K562 (cell line): ENCODE measurements at regions not wholly inside any gene's neighbourhood (a gene's known extent, or its start where the extent isn't known, plus 50 kb on each side); places are given as distances from the start of the nearest gene placed in this dataset.

Source experiments
- ATAC-seq: fragments of 200-7000 bp; cut with Tn5 transposase; 3 replicates; pipeline ENCODE4 v1.9.1; 2020; ENCODE audit warnings: moderate library complexity
- BruUV-seq: library from RNA; stranded (reverse); fragments of 400-500 nt; replicated peaks from 2 replicates; lab custom pipeline; 2021; lab: Mats Ljungman, UMichigan
- CTCF ChIA-PET: fragments of 300-600 bp; formaldehyde crosslinking; extraction: SDS; loops from one replicate; lab custom pipeline; 2021; ENCODE audit warnings: low intra/inter-chr PET ratio; lab: Yijun Ruan, JAX
- POLR2A ChIA-PET: fragments of 300-600, 350-650 bp; sonication (Branson Sonifier 250); formaldehyde crosslinking; extraction: SDS; loops from one replicate; lab custom pipeline; 2021; ENCODE audit warnings: antibody characterized with exemption, inconsistent platforms; lab: Yijun Ruan, JAX
- DNase-seq, 4 experiments: peaks; one replicate each; pipeline versions ENCODE4 v3.0.0 to v3.0.0-alpha.2; 2011 to 2018; ENCODE audit warnings: low spot score in 3 of 4, mixed read lengths in 3 of 4; ENCODE audit errors: extremely low read depth in 1 of 4
- FAIRE-seq: peaks from 2 replicates; lab custom pipeline; 2011; peaks lifted over from hg19 to GRCh38; lab: Jason Lieb, UNC
- H2AFZ ChIP-seq: 2 replicates; pipeline ENCODE4 v1.6.0; 2011; ENCODE audit warnings: low read depth, low read length, control low read depth, inconsistent platforms
- H3K27ac ChIP-seq: fragments of 200-600 bp; 3 replicates; pipeline ENCODE4 v1.8.0; 2011; ENCODE audit warnings: low read depth, mild to moderate bottlenecking, control low read depth, inconsistent platforms, low read length, moderate library complexity, mixed read lengths; ENCODE audit errors: extremely low read depth
- H3K27me3 ChIP-seq, 2 experiments: fragments of 300-600 bp in 1 of 2; 2 replicates in 1 of 2; 3 replicates in 1 of 2; pipeline versions ENCODE4 v1.6.0 to v1.8.0; 2011; ENCODE audit warnings: inconsistent platforms in 2 of 2, low read length in 2 of 2, mild to moderate bottlenecking in 1 of 2, mixed read lengths in 1 of 2, moderate library complexity in 1 of 2; ENCODE audit not compliant: control insufficient read depth in 2 of 2, insufficient read depth in 2 of 2
- H3K36me3 ChIP-seq: fragments of 300-600 bp; 3 replicates; pipeline ENCODE4 v1.8.0; 2011; ENCODE audit warnings: mild to moderate bottlenecking, low read length, inconsistent platforms; ENCODE audit not compliant: control insufficient read depth, insufficient read depth
- H3K4me1 ChIP-seq, 2 experiments: fragments of 200-600 bp in 1 of 2; replicated peaks in 1 of 2; 2 replicates in 1 of 2; 3 replicates in 1 of 2; pipeline versions ENCODE4 v1.5.1 to v1.8.0; 2011; ENCODE audit warnings: inconsistent platforms in 2 of 2, low read length in 2 of 2, mild to moderate bottlenecking in 1 of 2, mixed read lengths in 1 of 2, moderate library complexity in 1 of 2; ENCODE audit not compliant: control insufficient read depth in 2 of 2, insufficient read depth in 2 of 2
- H3K4me2 ChIP-seq: 2 replicates; pipeline ENCODE4 v1.6.1; 2011; ENCODE audit warnings: low read length, control low read depth, inconsistent platforms, mixed read lengths; ENCODE audit not compliant: insufficient read depth
- H3K4me3 ChIP-seq: fragments of 200-600 bp; sonication (generic), shearing (Covaris generic); 2 replicates; pipeline ENCODE4 v1.5.1; 2016; ENCODE audit warnings: control low read depth, inconsistent platforms
- H3K79me2 ChIP-seq: fragments of 200-600 bp; 3 replicates; pipeline ENCODE4 v1.8.0; 2011; ENCODE audit warnings: low read length, inconsistent platforms; ENCODE audit not compliant: control insufficient read depth, insufficient read depth
- H3K9ac ChIP-seq, 2 experiments: 2 replicates each; pipeline versions ENCODE4 v1.6.0 to v1.6.1; 2011; ENCODE audit warnings: low read depth in 2 of 2, low read length in 2 of 2, control low read depth in 1 of 2, inconsistent platforms in 1 of 2, mild to moderate bottlenecking in 1 of 2, mixed read lengths in 1 of 2; ENCODE audit not compliant: insufficient read depth in 1 of 2
- H3K9me1 ChIP-seq: one replicate; pipeline ENCODE4 v1.6.0; 2011; ENCODE audit warnings: inconsistent platforms, mild to moderate bottlenecking, low read length, moderate library complexity; ENCODE audit not compliant: control insufficient read depth, insufficient read depth
- H3K9me3 ChIP-seq: replicated peaks from 2 replicates; pipeline ENCODE4 v1.5.1; 2011; ENCODE audit warnings: low read depth, low read length, inconsistent platforms; ENCODE audit not compliant: control insufficient read depth, insufficient read depth
- H4K20me1 ChIP-seq: replicated peaks from 2 replicates; pipeline ENCODE4 v1.6.1; 2011; ENCODE audit warnings: low read length, inconsistent platforms, mixed read lengths; ENCODE audit not compliant: control insufficient read depth, insufficient read depth
- ETV6 ChIP-seq, 3 experiments: fragments of 150-350 bp in 1 of 3; sonication (generic) in 1 of 3; formaldehyde crosslinking in 1 of 3; IDR thresholded peaks; 2 replicates each; pipeline versions ENCODE4 v1.6.1 to v1.8.0; 2014 to 2022; ENCODE audit warnings: borderline replicate concordance in 2 of 3, low read depth in 2 of 3, antibody characterized with exemption in 1 of 3, low read length in 1 of 3, mild to moderate bottlenecking in 1 of 3, missing genetic modification reagents in 1 of 3
- MYBL2 ChIP-seq, 2 experiments: fragments of 450-650 bp in 1 of 2; sonication (generic) in 1 of 2; formaldehyde crosslinking in 1 of 2; IDR thresholded peaks; 2 replicates each; pipeline versions ENCODE4 v1.6.1 to v1.8.1; 2017 to 2022; ENCODE audit warnings: borderline replicate concordance in 1 of 2, inconsistent platforms in 1 of 2, low read depth in 1 of 2, mild to moderate bottlenecking in 1 of 2, missing genetic modification reagents in 1 of 2, moderate library complexity in 1 of 2
- NCOA2 ChIP-seq, 2 experiments: fragments of 450-650 bp; IDR thresholded peaks; 2 replicates each; pipeline ENCODE4 v1.6.1; 2018; ENCODE audit warnings: mild to moderate bottlenecking in 2 of 2, moderate library complexity in 1 of 2; ENCODE audit not compliant: partially characterized antibody in 2 of 2
- NFATC3 ChIP-seq: fragments of 450-650 bp; IDR thresholded peaks from 2 replicates; pipeline ENCODE4 v1.6.1; 2017; ENCODE audit warnings: mild to moderate bottlenecking
- TARDBP ChIP-seq: fragments of 450-650 bp; IDR thresholded peaks from 2 replicates; pipeline ENCODE4 v1.6.1; 2016
- ZBTB1 ChIP-seq: sonication (generic); formaldehyde crosslinking; IDR thresholded peaks from 2 replicates; pipeline ENCODE4 v1.8.1; 2023; ENCODE audit warnings: missing genetic modification reagents, low read depth, mild to moderate bottlenecking, borderline replicate concordance
- ZNF586 ChIP-seq: fragments of 450-650 bp; formaldehyde crosslinking; conservative IDR thresholded peaks from 2 replicates; pipeline ENCODE4 v1.4.0; 2020; ENCODE audit warnings: mild to moderate bottlenecking, moderate library complexity
- ZNF695 ChIP-seq: fragments of 450-650 bp; formaldehyde crosslinking; IDR thresholded peaks from 2 replicates; pipeline ENCODE4 v1.4.0; 2020; ENCODE audit warnings: mild to moderate bottlenecking, moderate library complexity
- WGBS: fragments of 100-300 bp; shearing (Covaris generic); methylation state at CpG from one replicate; pipeline ENCODE4 v1.1.6; 2016; ENCODE audit warnings: low coverage, mixed read lengths; ENCODE audit not compliant: insufficient coverage; ENCODE audit errors: missing lambda C conversion rate; 5-methylcytosine and 5-hydroxymethylcytosine counted together
- in situ Hi-C: fragments of 300-500 bp; cut with MboI; formaldehyde crosslinking; loops from 4 replicates; pipeline ENCODE4 v1.15.0; 2018; ENCODE audit warnings: inconsistent platforms, mixed read lengths
- intact Hi-C: fragments of 100-400 bp; cut with micrococcal nuclease; formaldehyde crosslinking; loops from 2 replicates; pipeline ENCODE4 v1.14.2; 2022
- TF ChIP-seq, protein P1 (sequence below): fragments of 250-450 bp; sonication (Bioruptor Pico); IDR thresholded peaks from 2 replicates; pipeline ENCODE4 v1.4.0; 2020
- TF ChIP-seq, protein P2 (sequence below): fragments of 200-800 bp; sonication (Bioruptor generic); IDR thresholded peaks from 2 replicates; pipeline ENCODE4 v1.6.1; 2016; ENCODE audit warnings: missing genetic modification characterization, missing compliant biosample characterization

DNA sequence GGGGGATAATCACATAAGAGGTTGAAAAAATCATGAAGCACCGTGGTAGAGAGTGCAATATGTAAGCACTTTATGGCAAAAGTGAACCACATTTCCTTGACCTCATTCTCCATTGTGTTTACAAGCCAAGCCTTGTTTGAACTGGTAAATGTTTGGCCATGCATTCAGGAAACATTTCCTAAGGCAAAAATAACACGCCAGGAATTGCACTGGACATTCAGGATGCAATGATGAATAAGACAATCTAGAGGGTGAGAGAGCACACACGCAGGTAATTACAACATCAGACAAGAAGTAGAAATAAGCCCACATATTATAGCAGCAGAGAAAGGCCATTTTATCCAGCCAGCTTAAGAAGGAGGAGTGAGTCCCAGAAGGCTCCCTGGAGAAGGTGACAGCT, 218.0 kb upstream of the OSR1 start:
- Histone ChIP-seq H3K4me1 (no peaks in the 10 kb centered on the region), H3K27me3 (no peaks in the 10 kb centered on the region), H3K4me3 (no peak overlapping the region), H3K4me2 (no peak overlapping the region), H3K9me3 (no peaks in the 10 kb centered on the region), H3K79me2 (no peaks in the 10 kb centered on the region), H3K9ac (no peak overlapping the region), H4K20me1 (no peaks in the 10 kb centered on the region), H3K9me1 (no peaks in the 10 kb centered on the region), H2AFZ (no peak overlapping the region), H3K27ac (no peak overlapping the region), H3K36me3 (no peaks in the 10 kb centered on the region)
- no TSS peak for BruUV-seq
- 2% methylated on average over 3 of the region's 3 CpGs for WGBS
- DNase-seq (no peak), FAIRE-seq (no peak), ATAC-seq (no peak)
- intact Hi-C loops: no loop called here
- CTCF ChIA-PET: no interaction called here
- in situ Hi-C loops: no loop called here
- POLR2A ChIA-PET: no interaction called here
- no peak for TF ChIP-seq ZNF695
- TF ChIP-seq NCOA2 (IDR thresholded peaks at IDR 0.05; ENCODE audit: partially characterized antibody in 2 of 2): no peak
- TF ChIP-seq, protein P1, sequence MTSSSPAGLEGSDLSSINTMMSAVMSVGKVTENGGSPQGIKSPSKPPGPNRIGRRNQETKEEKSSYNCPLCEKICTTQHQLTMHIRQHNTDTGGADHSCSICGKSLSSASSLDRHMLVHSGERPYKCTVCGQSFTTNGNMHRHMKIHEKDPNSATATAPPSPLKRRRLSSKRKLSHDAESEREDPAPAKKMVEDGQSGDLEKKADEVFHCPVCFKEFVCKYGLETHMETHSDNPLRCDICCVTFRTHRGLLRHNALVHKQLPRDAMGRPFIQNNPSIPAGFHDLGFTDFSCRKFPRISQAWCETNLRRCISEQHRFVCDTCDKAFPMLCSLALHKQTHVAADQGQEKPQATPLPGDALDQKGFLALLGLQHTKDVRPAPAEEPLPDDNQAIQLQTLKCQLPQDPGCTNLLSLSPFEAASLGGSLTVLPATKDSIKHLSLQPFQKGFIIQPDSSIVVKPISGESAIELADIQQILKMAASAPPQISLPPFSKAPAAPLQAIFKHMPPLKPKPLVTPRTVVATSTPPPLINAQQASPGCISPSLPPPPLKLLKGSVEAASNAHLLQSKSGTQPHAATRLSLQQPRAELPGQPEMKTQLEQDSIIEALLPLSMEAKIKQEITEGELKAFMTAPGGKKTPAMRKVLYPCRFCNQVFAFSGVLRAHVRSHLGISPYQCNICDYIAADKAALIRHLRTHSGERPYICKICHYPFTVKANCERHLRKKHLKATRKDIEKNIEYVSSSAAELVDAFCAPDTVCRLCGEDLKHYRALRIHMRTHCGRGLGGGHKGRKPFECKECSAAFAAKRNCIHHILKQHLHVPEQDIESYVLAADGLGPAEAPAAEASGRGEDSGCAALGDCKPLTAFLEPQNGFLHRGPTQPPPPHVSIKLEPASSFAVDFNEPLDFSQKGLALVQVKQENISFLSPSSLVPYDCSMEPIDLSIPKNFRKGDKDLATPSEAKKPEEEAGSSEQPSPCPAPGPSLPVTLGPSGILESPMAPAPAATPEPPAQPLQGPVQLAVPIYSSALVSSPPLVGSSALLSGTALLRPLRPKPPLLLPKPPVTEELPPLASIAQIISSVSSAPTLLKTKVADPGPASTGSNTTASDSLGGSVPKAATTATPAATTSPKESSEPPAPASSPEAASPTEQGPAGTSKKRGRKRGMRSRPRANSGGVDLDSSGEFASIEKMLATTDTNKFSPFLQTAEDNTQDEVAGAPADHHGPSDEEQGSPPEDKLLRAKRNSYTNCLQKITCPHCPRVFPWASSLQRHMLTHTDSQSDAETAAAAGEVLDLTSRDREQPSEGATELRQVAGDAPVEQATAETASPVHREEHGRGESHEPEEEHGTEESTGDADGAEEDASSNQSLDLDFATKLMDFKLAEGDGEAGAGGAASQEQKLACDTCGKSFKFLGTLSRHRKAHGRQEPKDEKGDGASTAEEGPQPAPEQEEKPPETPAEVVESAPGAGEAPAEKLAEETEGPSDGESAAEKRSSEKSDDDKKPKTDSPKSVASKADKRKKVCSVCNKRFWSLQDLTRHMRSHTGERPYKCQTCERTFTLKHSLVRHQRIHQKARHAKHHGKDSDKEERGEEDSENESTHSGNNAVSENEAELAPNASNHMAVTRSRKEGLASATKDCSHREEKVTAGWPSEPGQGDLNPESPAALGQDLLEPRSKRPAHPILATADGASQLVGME: no peak
- TF ChIP-seq MYBL2 (IDR thresholded peaks at IDR 0.05; ENCODE audit: low read depth): no peak
- TF ChIP-seq MYBL2 (CRISPR knock-in tag; IDR thresholded peaks at IDR 0.05; ENCODE audit: borderline replicate concordance): no peak
- TF ChIP-seq, protein P2, sequence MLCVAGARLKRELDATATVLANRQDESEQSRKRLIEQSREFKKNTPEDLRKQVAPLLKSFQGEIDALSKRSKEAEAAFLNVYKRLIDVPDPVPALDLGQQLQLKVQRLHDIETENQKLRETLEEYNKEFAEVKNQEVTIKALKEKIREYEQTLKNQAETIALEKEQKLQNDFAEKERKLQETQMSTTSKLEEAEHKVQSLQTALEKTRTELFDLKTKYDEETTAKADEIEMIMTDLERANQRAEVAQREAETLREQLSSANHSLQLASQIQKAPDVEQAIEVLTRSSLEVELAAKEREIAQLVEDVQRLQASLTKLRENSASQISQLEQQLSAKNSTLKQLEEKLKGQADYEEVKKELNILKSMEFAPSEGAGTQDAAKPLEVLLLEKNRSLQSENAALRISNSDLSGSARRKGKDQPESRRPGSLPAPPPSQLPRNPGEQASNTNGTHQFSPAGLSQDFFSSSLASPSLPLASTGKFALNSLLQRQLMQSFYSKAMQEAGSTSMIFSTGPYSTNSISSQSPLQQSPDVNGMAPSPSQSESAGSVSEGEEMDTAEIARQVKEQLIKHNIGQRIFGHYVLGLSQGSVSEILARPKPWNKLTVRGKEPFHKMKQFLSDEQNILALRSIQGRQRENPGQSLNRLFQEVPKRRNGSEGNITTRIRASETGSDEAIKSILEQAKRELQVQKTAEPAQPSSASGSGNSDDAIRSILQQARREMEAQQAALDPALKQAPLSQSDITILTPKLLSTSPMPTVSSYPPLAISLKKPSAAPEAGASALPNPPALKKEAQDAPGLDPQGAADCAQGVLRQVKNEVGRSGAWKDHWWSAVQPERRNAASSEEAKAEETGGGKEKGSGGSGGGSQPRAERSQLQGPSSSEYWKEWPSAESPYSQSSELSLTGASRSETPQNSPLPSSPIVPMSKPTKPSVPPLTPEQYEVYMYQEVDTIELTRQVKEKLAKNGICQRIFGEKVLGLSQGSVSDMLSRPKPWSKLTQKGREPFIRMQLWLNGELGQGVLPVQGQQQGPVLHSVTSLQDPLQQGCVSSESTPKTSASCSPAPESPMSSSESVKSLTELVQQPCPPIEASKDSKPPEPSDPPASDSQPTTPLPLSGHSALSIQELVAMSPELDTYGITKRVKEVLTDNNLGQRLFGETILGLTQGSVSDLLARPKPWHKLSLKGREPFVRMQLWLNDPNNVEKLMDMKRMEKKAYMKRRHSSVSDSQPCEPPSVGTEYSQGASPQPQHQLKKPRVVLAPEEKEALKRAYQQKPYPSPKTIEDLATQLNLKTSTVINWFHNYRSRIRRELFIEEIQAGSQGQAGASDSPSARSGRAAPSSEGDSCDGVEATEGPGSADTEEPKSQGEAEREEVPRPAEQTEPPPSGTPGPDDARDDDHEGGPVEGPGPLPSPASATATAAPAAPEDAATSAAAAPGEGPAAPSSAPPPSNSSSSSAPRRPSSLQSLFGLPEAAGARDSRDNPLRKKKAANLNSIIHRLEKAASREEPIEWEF (CRISPR knock-in tag): no peak
- no peak for TF ChIP-seq ETV6 (IDR thresholded peaks at IDR 0.05; ENCODE audit: borderline replicate concordance in 1 of 2, low read depth in 2 of 2, low read length in 1 of 2)
- no peak for TF ChIP-seq ETV6 (CRISPR knock-in tag; IDR thresholded peaks at IDR 0.05; ENCODE audit: borderline replicate concordance)
- no peak for TF ChIP-seq TARDBP
- no peak for TF ChIP-seq ZNF586 (CRISPR knock-in tag)
- TF ChIP-seq NFATC3: no peak
- no peak for TF ChIP-seq ZBTB1 (CRISPR knock-in tag)
